Spleen (tissue), 11 donors: ENCODE measurements at regions not wholly inside any gene's neighbourhood (a gene's known extent, or its start where the extent isn't known, plus 50 kb on each side); places are given as distances from the start of the nearest gene placed in this dataset.
"Not testable (repeated sequence)": the region's sequence is repeated elsewhere in the genome, so short reads cannot be mapped to it uniquely, and the experiment has no call there.

Source experiments
- DNase-seq: peaks from one replicate; pipeline ENCODE4 v3.0.0-alpha.2; 2020
- H3K27ac ChIP-seq, 8 donors: fragments of 200-600 bp; sonication (generic) in 7 of 8; 1 replicate in 4 of 8; 2 replicates in 4 of 8; pipeline versions ENCODE4 v1.5.0 to v1.8.0; 2016 to 2021; ENCODE audit warnings: inconsistent platforms in 4 of 8, mild to moderate bottlenecking in 4 of 8, moderate library complexity in 1 of 8
- H3K27me3 ChIP-seq, 7 donors: fragments of 200-600 bp; sonication (generic) in 6 of 7; replicated peaks in 1 of 7; 1 replicate in 4 of 7; 2 replicates in 3 of 7; pipeline versions ENCODE4 v1.5.0 to v1.8.0; 2016 to 2021; ENCODE audit warnings: inconsistent platforms in 3 of 7, mild to moderate bottlenecking in 1 of 7
- H3K36me3 ChIP-seq, 6 donors: fragments of 200-600 bp; sonication (generic) in 5 of 6; 1 replicate in 4 of 6; 2 replicates in 2 of 6; pipeline versions ENCODE4 v1.5.0 to v1.8.0; 2016 to 2021; ENCODE audit warnings: inconsistent platforms in 2 of 6
- H3K4me1 ChIP-seq, 6 donors: fragments of 200-600 bp; sonication (generic) in 5 of 6; 1 replicate in 3 of 6; 2 replicates in 3 of 6; pipeline versions ENCODE4 v1.5.0 to v1.8.0; 2016 to 2021; ENCODE audit warnings: inconsistent platforms in 3 of 6
- H3K4me3 ChIP-seq, 8 donors: fragments of 200-600 bp; sonication (generic) in 7 of 8; 1 replicate in 4 of 8; 2 replicates in 4 of 8; pipeline versions ENCODE4 v1.5.0 to v1.8.0; 2016 to 2021; ENCODE audit warnings: inconsistent platforms in 4 of 8, mild to moderate bottlenecking in 4 of 8, moderate library complexity in 2 of 8
- H3K9me3 ChIP-seq, 8 donors: fragments of 200-600 bp; sonication (generic) in 7 of 8; 1 replicate in 4 of 8; 2 replicates in 4 of 8; pipeline versions ENCODE4 v1.5.0 to v1.8.0; 2016 to 2021; ENCODE audit warnings: inconsistent platforms in 4 of 8
- CTCF ChIP-seq, 11 experiments: fragments of 200-600 bp in 7 of 11; fragments of 450-650 bp in 4 of 11; sonication (generic) in 4 of 11; IDR thresholded peaks in 8 of 11; conservative IDR thresholded peaks in 3 of 11; 1 replicate in 7 of 11; 2 replicates in 4 of 11; pipeline versions ENCODE4 v1.4.0 to v1.8.0; 2016 to 2021; ENCODE audit warnings: antibody characterized with exemption in 11 of 11, inconsistent platforms in 4 of 11, mild to moderate bottlenecking in 1 of 11
- POLR2A ChIP-seq, 3 donors: fragments of 450-650 bp; IDR thresholded peaks; one replicate each; pipeline ENCODE4 v1.5.1; 2017; ENCODE audit warnings: antibody characterized with exemption in 3 of 3, mild to moderate bottlenecking in 1 of 3
- POLR2AphosphoS5 ChIP-seq, 3 donors: sonication (generic); formaldehyde crosslinking; IDR thresholded peaks; one replicate each; pipeline ENCODE4 v1.5.1; 2017; ENCODE audit warnings: antibody characterized with exemption in 3 of 3
- WGBS, 5 donors: extraction: QIAGEN DNeasy Blood & Tissue Kit in 3 of 5; methylation state at CpG; one replicate each; pipeline versions ENCODE4 v1.1.5 to v1.1.7; 2013 to 2018; 5-methylcytosine and 5-hydroxymethylcytosine counted together
- intact Hi-C: fragments of 100-400 bp; cut with DNase I; formaldehyde crosslinking; loops from one replicate; pipeline ENCODE4 v1.15.0; 2023; ENCODE audit warnings: low total_unique reads
- donor health status: healthy with polysubstance abuse.
- donor health status: DM: no; HTN: no; CAD: no; lungs with moderate emphysema.
- donor health status: DM: no; HTN: no; CAD: no.
- donor health status: Bipolar disorder and iron deficiency.
- donor health status: healthy.
- donor health status: DM: no; HTN: no; CAD: no.
- donor health status: DM: yes; HTN: yes; CAD: no.

GRCh38 chr9:2439957-2440356 lies 181.6 kb upstream of the VLDLR start:
- WGBS, 5 donors = 49 to 79% (median 66%) methylated on average over 3 of the region's 3 CpGs
- H3K27me3 ChIP-seq = no peaks in the 10 kb centered on the region
- H3K4me1 ChIP-seq = no peaks in the 10 kb centered on the region
- intact Hi-C loops = no loop called here
- no peaks in the 10 kb centered on the region for H3K36me3 ChIP-seq
- no peak for DNase-seq
- peaks cover 3 to 48% (median 31%) of the 10 kb centered on the region in 8 donors for H3K9me3 ChIP-seq
- H3K27ac ChIP-seq = no peak overlapping the region
- no peak overlapping the region for H3K4me3 ChIP-seq
- TF ChIP-seq POLR2A (IDR thresholded peaks at IDR 0.05) (no peak), POLR2AphosphoS5 (IDR thresholded peaks at IDR 0.05) (no peak), CTCF (IDR thresholded peaks at IDR 0.05 in 8 of 11, conservative IDR thresholded peaks at IDR 0.05 in 3 of 11) (no peak)

GRCh38 chr9:2443933-2444332 lies 177.7 kb upstream of the VLDLR start:
- peaks cover 3 to 36% (median 25%) of the 10 kb centered on the region in 8 donors for H3K9me3 ChIP-seq
- DNase-seq, H3K27ac ChIP-seq, H3K4me1 ChIP-seq, intact Hi-C loops, H3K27me3 ChIP-seq, H3K36me3 ChIP-seq, H3K4me3 ChIP-seq: not testable (repeated sequence)
- 58 to 89% (median 84%) methylated on average over 1 of the region's 1 CpG for WGBS, 5 donors

- no peak for TF ChIP-seq POLR2A (IDR thresholded peaks at IDR 0.05)
- no peak for TF ChIP-seq POLR2AphosphoS5 (IDR thresholded peaks at IDR 0.05)
- no peak for TF ChIP-seq CTCF (IDR thresholded peaks at IDR 0.05 in 8 of 11, conservative IDR thresholded peaks at IDR 0.05 in 3 of 11)
- WGBS, 5 donors = 41 to 46% (median 43%) methylated on average over 2 of the region's 2 CpGs
- no peak overlapping the region for H3K4me3 ChIP-seq
- DNase-seq = no peak
- H3K9me3 ChIP-seq = peaks cover 0 to 3% (median 0%) of the 10 kb centered on the region in 8 donors
- no peaks in the 10 kb centered on the region for H3K4me1 ChIP-seq
- no peaks in the 10 kb centered on the region for H3K36me3 ChIP-seq
- intact Hi-C loops = no loop called here
- H3K27ac ChIP-seq = no peak overlapping the region
- no peaks in the 10 kb centered on the region for H3K27me3 ChIP-seq
Measured at GRCh38 chr9:2448193-2448738, 173.3 kb upstream of the VLDLR start.

GRCh38 chr9:2453106-2453505 lies 168.5 kb upstream of the VLDLR start:
- 92 to 100% (median 97%) methylated on average over 1 of the region's 1 CpG for WGBS, 5 donors
- no peaks in the 10 kb centered on the region for H3K27me3 ChIP-seq
- H3K27ac ChIP-seq = no peak overlapping the region
- no peak overlapping the region for H3K4me3 ChIP-seq
- DNase-seq = no peak
- no peaks in the 10 kb centered on the region for H3K4me1 ChIP-seq
- no peaks in the 10 kb centered on the region for H3K9me3 ChIP-seq
- H3K36me3 ChIP-seq = no peaks in the 10 kb centered on the region
- TF ChIP-seq CTCF (IDR thresholded peaks at IDR 0.05 in 8 of 11, conservative IDR thresholded peaks at IDR 0.05 in 3 of 11) (no peak), POLR2AphosphoS5 (IDR thresholded peaks at IDR 0.05) (no peak), POLR2A (IDR thresholded peaks at IDR 0.05) (no peak)
- intact Hi-C loops = no loop called here

- 67 to 84% (median 75%) methylated on average over 6 of the region's 6 CpGs for WGBS, 5 donors
- Histone ChIP-seq H3K36me3 (no peaks in the 10 kb centered on the region), H3K27me3 (no peaks in the 10 kb centered on the region), H3K27ac (no peak overlapping the region), H3K9me3 (no peaks in the 10 kb centered on the region), H3K4me1 (no peaks in the 10 kb centered on the region), H3K4me3 (no peak overlapping the region)
- DNase-seq = no peak
- TF ChIP-seq POLR2AphosphoS5 (IDR thresholded peaks at IDR 0.05) (no peak), POLR2A (IDR thresholded peaks at IDR 0.05) (no peak)
- intact Hi-C loops = no loop called here
Measured at GRCh38 chr9:2453701-2454100, 167.9 kb upstream of the VLDLR start.
